SK-N-SH (cell line): ENCODE measurements at regions not wholly inside any gene's neighbourhood (a gene's known extent, or its start where the extent isn't known, plus 50 kb on each side); places are given as distances from the start of the nearest gene placed in this dataset.

Experiments used
- EZH2phosphoT487 ChIP-seq: fragments of 200-600 bp; sonication (generic); IDR thresholded peaks from 2 replicates; pipeline ENCODE4 v1.6.1; 2017; ENCODE audit warnings: low read depth, mixed run types, mild to moderate bottlenecking, antibody characterized with exemption, moderate library complexity, borderline replicate concordance
- RFX5 ChIP-seq: IDR thresholded peaks from 2 replicates; pipeline ENCODE4 v1.6.1; 2012; ENCODE audit warnings: mild to moderate bottlenecking, improper control_type of control experiment, low read length
- RXRA ChIP-seq: IDR thresholded peaks from 2 replicates; pipeline ENCODE4 v1.4.0; 2012; ENCODE audit warnings: low read depth, mild to moderate bottlenecking, borderline replicate concordance
- SIN3A ChIP-seq: IDR thresholded peaks from 2 replicates; pipeline ENCODE4 v1.6.1; 2012; ENCODE audit warnings: low read depth, mild to moderate bottlenecking, low read length, moderate library complexity, borderline replicate concordance
- SMC3 ChIP-seq: IDR thresholded peaks from 2 replicates; pipeline ENCODE4 v1.6.1; 2012; ENCODE audit warnings: low read depth, low read length, improper control_type of control experiment
- TF ChIP-seq, protein P1 (sequence below): IDR thresholded peaks from 2 replicates; pipeline ENCODE4 v1.4.0; 2012; ENCODE audit warnings: low read depth, borderline replicate concordance
- TF ChIP-seq, protein P2 (sequence below): fragments of 200-600 bp; sonication (generic); IDR thresholded peaks from 2 replicates; pipeline ENCODE4 v1.6.1; 2017; ENCODE audit warnings: antibody characterized with exemption, mild to moderate bottlenecking, moderate library complexity
- TF ChIP-seq, protein P3 (sequence below): IDR thresholded peaks from 2 replicates; pipeline ENCODE4 v1.4.0; 2012; ENCODE audit warnings: low read depth, borderline replicate concordance
- TF ChIP-seq, protein P4 (sequence below): fragments of 150-350 bp; IDR thresholded peaks from 2 replicates; pipeline ENCODE4 v1.6.1; 2017; ENCODE audit warnings: antibody characterized with exemption, low read length, low read depth, borderline replicate concordance
- TF ChIP-seq, protein P5 (sequence below): IDR thresholded peaks from 2 replicates; pipeline ENCODE4 v1.6.1; 2012; ENCODE audit warnings: mild to moderate bottlenecking, low read depth, low read length, moderate library complexity

DNA sequence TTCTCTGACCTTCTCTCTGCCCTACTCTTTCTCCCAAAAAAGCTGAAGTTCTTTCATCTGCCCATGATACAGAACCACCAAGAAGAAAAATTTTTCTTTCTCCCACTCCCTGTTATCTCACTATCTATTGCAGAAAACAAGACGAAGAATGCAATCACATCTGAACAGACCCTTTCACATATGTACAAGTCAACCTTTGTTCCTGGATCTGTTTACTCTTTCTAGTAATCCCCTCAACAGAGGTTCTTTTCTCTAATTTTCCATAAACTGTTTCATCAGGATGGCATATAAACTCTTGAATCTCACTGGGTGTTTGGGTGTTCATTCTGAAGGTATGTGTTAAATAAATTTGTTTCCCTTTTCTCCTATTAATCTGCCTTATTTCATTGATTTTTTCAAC is 1262.7 kb upstream of the NRXN1 start:
- TF ChIP-seq, protein P1, sequence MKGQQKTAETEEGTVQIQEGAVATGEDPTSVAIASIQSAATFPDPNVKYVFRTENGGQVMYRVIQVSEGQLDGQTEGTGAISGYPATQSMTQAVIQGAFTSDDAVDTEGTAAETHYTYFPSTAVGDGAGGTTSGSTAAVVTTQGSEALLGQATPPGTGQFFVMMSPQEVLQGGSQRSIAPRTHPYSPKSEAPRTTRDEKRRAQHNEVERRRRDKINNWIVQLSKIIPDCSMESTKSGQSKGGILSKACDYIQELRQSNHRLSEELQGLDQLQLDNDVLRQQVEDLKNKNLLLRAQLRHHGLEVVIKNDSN: no peak
- TF ChIP-seq EZH2phosphoT487 (no peak), SIN3A (no peak), RXRA (no peak), RFX5 (no peak), SMC3 (no peak)
- TF ChIP-seq, protein P2, sequence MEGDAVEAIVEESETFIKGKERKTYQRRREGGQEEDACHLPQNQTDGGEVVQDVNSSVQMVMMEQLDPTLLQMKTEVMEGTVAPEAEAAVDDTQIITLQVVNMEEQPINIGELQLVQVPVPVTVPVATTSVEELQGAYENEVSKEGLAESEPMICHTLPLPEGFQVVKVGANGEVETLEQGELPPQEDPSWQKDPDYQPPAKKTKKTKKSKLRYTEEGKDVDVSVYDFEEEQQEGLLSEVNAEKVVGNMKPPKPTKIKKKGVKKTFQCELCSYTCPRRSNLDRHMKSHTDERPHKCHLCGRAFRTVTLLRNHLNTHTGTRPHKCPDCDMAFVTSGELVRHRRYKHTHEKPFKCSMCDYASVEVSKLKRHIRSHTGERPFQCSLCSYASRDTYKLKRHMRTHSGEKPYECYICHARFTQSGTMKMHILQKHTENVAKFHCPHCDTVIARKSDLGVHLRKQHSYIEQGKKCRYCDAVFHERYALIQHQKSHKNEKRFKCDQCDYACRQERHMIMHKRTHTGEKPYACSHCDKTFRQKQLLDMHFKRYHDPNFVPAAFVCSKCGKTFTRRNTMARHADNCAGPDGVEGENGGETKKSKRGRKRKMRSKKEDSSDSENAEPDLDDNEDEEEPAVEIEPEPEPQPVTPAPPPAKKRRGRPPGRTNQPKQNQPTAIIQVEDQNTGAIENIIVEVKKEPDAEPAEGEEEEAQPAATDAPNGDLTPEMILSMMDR: no peak
- TF ChIP-seq, protein P3, sequence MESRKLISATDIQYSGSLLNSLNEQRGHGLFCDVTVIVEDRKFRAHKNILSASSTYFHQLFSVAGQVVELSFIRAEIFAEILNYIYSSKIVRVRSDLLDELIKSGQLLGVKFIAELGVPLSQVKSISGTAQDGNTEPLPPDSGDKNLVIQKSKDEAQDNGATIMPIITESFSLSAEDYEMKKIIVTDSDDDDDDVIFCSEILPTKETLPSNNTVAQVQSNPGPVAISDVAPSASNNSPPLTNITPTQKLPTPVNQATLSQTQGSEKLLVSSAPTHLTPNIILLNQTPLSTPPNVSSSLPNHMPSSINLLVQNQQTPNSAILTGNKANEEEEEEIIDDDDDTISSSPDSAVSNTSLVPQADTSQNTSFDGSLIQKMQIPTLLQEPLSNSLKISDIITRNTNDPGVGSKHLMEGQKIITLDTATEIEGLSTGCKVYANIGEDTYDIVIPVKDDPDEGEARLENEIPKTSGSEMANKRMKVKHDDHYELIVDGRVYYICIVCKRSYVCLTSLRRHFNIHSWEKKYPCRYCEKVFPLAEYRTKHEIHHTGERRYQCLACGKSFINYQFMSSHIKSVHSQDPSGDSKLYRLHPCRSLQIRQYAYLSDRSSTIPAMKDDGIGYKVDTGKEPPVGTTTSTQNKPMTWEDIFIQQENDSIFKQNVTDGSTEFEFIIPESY: no peak
- TF ChIP-seq, protein P4, sequence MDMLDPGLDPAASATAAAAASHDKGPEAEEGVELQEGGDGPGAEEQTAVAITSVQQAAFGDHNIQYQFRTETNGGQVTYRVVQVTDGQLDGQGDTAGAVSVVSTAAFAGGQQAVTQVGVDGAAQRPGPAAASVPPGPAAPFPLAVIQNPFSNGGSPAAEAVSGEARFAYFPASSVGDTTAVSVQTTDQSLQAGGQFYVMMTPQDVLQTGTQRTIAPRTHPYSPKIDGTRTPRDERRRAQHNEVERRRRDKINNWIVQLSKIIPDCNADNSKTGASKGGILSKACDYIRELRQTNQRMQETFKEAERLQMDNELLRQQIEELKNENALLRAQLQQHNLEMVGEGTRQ: no peak
- TF ChIP-seq, protein P5, sequence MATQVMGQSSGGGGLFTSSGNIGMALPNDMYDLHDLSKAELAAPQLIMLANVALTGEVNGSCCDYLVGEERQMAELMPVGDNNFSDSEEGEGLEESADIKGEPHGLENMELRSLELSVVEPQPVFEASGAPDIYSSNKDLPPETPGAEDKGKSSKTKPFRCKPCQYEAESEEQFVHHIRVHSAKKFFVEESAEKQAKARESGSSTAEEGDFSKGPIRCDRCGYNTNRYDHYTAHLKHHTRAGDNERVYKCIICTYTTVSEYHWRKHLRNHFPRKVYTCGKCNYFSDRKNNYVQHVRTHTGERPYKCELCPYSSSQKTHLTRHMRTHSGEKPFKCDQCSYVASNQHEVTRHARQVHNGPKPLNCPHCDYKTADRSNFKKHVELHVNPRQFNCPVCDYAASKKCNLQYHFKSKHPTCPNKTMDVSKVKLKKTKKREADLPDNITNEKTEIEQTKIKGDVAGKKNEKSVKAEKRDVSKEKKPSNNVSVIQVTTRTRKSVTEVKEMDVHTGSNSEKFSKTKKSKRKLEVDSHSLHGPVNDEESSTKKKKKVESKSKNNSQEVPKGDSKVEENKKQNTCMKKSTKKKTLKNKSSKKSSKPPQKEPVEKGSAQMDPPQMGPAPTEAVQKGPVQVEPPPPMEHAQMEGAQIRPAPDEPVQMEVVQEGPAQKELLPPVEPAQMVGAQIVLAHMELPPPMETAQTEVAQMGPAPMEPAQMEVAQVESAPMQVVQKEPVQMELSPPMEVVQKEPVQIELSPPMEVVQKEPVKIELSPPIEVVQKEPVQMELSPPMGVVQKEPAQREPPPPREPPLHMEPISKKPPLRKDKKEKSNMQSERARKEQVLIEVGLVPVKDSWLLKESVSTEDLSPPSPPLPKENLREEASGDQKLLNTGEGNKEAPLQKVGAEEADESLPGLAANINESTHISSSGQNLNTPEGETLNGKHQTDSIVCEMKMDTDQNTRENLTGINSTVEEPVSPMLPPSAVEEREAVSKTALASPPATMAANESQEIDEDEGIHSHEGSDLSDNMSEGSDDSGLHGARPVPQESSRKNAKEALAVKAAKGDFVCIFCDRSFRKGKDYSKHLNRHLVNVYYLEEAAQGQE: no peak
